Activated T-cell treated with anti-CD3 and anti-CD28 coated beads, Interleukin-2, amount 50 U/mL, for 48 hours (primary cell): ENCODE measurements at regions not wholly inside any gene's neighbourhood (a gene's known extent, or its start where the extent isn't known, plus 50 kb on each side); places are given as distances from the start of the nearest gene placed in this dataset.

ENCODE experiments used
- DNase-seq, 2 experiments: peaks; one replicate each; pipeline ENCODE4 v3.0.0-alpha.2; 2020

- no peak for DNase-seq
Observed at GRCh38 chr4:36841583-36842326, 402.8 kb upstream of the NWD2 start.

- no peak for DNase-seq
Observed at GRCh38 chr4:36844448-36844847, 400.1 kb upstream of the NWD2 start.

DNA sequence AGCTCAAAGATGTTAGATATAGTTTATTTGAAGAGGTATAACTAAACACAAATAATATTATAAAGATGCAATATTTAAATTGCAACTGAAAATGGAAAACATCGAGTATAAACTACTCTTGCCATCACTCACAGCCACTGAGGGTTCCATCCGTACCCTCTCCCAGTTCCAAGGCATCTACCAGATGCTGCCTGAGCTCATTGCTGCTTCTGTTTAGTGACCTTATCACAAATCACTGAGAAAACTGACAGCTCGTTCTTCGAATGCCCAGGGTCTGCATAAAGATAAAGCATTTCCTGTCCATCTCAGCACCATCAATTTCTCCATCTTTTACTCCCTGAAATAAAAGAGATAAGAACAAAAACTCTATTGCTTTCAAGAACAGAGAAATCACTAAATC lies 391.7 kb upstream of the NWD2 start:
- DNase-seq: no peak

DNA sequence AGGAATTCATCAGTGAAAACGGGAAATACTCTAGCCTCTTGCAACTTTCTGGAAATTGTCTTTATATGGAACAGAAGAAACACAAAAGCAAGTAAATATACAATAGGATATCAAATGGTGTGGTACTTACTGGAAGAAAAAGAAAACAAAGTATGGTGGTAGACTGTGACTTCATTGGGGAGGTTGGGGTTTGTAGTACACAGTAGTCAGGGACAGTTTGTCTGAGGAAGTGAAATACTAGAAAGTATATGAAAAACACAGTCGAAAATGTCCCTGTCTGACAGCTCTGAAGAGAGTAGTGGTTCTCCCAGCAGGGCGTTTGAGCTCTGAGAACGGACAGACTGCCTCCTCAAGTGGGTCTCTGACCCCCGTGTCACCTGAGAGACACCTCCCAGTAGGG lies 390.0 kb upstream of the NWD2 start:
- no peak for DNase-seq

DNA sequence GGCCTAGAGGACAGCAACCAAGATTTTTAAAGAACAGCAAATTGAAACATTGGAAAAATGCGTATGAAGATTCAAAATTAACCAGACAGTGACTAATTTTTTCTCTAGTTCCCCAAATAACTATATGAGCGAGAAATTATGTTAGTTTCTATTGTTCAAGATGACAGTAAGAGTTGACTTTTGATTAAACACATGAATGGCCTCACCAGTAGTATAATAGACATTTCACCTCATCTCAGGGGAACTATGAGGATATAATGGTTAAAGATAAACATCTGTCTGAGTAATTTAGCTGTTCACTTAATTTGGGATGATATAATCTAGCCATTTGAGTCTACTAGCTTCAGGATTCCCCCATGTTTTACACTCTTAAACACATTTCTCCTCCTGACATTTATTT lies 380.9 kb upstream of the NWD2 start:
- no peak for DNase-seq

- DNase-seq: no peak
Observed at GRCh38 chr4:36870121-36870520, 374.4 kb upstream of the NWD2 start.

DNA sequence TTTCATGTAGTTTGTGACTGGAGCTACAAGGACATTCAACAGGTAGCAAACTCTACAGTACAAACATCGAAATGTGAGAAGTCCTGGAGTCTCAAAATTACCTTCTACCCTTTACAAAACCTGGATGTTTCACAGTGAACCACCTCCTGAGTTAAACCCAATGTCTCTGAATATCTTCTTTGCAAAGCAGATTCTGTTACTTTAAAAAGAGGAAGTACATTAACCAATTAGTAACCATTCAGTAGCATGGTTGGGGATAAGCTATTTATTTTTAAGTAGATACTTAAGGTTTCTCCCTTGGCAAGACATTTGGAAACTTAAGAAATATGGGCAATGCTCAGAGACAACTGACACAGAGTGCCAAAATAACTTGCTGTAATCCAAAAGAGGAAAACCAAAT lies 371.9 kb upstream of the NWD2 start:
- no peak for DNase-seq

DNA sequence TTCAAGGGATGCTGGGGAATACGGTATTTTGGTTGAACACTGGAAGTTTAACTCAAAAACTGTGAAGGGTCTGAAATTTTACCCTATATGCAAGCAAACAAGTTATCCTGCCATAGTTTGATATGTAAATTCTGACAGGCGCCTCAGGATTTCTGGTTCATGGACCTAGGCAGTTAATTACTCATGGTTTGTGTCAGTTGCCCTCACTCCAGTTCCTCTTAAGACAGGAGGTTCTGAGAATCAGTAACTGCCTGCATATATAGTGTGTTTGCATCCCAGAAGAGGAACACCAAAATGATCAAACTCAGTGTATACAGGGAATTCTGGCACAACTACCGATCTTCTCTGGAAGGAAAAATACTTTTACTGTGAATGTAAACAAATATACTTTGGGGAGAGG lies 360.4 kb upstream of the NWD2 start:
- no peak for DNase-seq

DNA sequence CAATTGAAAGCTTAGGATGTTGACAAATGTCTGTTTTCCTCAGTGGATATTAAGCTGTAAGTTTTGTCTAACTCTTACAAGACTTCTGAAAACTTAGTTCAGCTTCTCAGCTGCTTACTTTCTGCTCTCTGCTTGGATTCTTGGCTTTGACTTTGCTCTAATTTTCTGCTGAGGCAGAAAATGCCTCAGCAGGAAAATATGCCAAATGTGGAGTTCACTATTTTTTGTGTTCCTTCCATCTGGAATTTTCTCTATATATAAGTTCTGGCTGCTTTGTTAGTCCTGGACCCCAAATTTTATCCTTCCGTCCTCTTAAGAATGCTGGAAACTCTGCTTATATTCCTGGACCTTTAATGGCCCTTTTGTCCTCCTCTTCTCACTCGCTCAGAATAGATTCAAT lies 352.6 kb upstream of the NWD2 start:
- no peak for DNase-seq

- no peak for DNase-seq
Observed at GRCh38 chr4:36900446-36900987, 344.0 kb upstream of the NWD2 start.

- no peak for DNase-seq
Observed at GRCh38 chr4:36904823-36905222, 339.7 kb upstream of the NWD2 start.

- no peak for DNase-seq
Observed at GRCh38 chr4:36914106-36914505, 330.4 kb upstream of the NWD2 start.

- no peak for DNase-seq
Observed at GRCh38 chr4:36915717-36916116, 328.8 kb upstream of the NWD2 start.

DNA sequence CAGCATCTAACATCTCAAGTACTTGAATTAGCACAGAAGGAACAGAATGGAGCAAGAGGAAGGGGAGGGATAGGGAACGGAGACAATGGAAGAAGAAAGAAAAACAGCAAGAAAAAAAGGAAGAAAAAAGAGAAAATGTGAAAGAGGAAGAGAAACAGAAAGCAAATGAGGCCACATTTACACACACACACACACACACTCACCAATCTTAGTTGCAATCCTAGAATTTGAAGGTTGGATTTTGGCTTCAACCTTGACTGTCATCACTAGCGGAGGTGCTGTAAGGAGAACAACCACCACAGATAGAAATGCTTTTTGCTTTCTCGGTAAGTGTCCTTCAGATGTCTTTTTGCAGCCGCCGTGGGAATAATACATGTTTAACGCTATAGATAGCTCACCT lies 327.1 kb upstream of the NWD2 start:
- no peak for DNase-seq

GRCh38 chr4:36919721-36920120 lies 324.8 kb upstream of the NWD2 start:
- DNase-seq: no peak

DNA sequence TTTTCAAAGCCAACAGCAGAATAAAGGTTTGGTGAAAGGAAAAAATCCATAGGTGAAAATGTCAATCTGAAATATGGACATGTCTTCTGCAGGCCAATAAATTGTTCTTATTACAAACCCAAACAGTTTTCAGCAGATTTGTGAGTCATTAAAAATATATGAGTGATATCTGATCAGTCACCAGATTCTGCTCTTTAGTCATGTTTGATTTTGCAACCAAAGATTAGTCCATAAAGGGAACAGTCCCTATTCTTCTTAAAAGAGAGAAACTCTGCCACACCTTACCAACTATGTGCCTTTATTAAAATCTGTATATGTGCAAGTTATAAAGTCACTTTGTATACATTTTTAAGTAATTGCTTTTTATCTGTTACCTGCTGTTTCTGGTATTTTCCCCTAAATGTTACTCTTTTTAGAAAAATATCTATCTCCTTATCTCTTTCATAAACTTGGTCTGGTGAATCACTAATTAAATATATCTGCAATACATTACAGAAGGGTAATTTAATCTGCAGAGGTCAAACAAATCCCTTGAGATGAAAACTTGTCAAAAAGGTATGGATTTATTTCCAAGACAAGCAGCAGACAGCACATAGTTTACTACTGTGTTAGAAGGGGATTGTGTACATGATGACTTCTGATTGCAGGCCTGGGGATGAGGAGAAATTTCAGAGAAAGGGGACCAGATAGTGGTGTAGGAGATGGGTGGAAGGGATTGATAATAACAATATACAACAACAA lies 322.9 kb upstream of the NWD2 start:
- DNase-seq: no peak

DNA sequence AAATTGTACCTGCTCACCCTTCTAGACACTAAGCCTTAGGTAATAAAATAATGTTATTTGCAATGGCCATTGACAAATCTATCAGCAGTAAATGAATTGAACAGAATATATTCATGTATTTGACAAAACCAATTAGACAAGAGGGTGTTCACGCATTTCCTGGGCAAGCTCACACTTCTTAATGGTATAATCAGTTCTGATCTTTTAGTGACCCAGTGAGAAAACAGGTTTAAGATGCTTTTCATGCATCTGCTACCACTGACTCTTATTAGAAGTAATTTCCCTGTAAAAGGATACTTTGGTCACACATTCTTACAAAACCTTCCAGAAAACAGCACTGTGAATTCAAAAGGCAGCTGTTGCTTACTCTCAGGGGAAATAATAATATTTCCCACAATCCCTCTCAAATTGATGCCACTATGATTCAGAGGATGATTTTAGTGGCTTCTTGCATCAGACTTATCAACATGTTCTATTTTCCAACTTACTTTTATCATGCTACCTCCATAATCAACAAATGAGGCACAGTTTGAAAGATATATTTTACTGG lies 313.9 kb upstream of the NWD2 start:
- no peak for DNase-seq

GRCh38 chr4:36944232-36944631 lies 300.3 kb upstream of the NWD2 start:
- no peak for DNase-seq

GRCh38 chr4:36961420-36961819 lies 283.1 kb upstream of the NWD2 start:
- no peak for DNase-seq

DNA sequence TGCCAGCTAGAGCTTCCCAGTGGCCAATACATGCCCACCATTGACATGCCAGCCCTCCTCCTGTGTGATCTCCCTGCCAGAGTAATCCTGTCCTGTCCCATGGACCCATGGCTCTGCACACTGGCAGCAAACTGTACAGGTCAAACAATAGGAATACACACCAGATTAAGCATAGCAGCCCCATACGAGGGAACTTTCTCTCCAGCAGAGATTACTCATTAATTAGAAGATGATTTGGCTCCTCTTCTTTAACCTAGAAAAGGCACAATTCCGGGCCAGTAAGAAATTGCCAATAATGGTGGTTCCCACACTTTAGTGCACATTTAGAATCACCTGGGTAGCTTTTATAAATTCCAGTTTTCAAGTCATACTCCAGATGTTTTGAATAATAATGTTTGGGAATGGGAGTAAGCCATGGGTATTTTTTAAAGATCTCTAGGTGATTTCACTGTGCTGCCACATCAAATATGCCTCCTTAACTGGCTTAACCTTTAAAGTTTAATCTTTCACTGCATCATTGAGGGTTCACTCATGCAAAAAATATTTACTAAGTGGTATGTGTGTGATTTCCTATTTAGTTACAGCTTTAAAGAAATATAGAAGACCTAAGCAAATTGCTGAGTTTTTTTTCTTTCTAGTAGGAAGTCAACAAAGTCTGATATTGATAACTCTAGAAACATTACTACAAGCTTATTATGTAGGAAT lies 277.6 kb upstream of the NWD2 start:
- no peak for DNase-seq

DNA sequence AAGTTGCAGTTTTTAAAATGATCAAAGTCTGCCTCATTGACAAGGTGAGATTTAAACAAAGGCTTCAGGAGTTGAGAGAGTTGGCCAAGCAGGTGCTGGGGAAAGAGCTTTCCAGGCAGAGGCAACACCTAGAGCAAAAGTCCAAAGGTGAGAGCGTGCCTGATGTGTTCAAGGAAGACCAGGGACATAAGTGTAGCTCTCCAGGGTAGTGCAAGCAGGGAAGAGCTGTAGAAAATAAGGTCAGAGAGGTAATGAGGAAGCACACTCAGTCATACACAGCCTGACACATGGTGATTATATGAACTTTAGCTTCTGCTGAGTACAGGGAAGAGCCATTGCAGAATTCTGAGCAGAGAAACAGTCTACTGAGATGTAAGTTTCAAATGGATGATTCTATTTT lies 265.0 kb upstream of the NWD2 start:
- DNase-seq: no peak

DNA sequence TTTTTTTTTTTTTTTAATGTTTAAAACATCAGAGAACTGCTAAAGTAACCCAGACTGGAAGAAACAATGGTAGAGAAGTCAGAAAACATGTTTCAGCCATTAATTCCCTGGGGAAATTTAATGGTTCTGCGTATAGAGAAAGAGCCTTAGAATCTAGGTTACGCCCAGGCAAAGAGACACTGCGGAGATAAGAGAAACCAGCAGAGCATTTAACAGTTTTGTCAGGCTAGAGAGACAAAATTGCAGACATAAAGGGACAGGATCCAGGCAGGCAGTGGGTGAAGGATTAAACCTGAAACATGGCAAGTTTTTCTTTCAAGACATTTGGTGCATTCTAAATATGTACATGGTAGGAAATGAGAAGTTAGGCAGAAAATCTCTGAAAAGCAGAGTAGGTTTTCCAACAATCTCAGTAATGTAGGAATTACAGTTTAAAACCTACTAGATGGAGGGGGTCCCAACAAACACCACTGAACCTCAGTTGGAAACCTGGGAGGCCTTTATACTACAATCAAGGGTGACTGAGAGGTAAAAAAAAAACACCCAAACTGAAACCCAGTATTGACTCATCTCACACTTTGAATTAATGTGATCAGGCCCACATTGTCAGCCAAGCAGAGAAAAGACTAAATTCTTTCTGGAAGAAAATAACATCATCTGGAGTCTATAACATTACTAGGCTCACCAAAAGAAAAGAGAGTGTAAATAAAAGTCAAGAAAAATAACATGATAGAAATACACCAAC lies 254.2 kb upstream of the NWD2 start:
- DNase-seq: no peak

DNA sequence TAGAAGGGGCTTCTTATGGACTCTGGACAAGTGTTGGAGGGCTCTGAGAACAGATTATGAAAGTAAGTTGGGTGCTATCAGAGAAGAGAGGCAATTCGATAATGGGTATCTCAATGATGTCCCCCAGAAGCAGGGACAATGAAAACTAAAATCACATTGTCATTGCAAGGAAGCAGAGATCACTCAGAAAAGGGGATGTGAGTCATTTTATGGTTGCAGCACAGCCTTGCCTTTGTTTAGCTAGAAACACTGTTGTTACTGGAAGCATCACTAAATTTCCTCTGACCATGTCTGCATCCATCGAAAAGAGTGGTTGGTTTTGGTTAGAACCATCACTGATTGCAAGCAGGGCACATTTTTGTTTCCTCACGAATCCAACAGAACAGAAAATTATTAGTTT lies 246.8 kb upstream of the NWD2 start:
- DNase-seq: no peak
